ENCODE measurements at regions not wholly inside any gene's neighbourhood (a gene's known extent, or its start where the extent isn't known, plus 50 kb on each side); places are given as distances from the start of the nearest gene placed in this dataset.

- no peak overlapping the region for H3K4me3 ChIP-seq
- TF ChIP-seq CTCF (IDR thresholded peaks at IDR 0.05; ENCODE audit: low read depth, low read length), result no peak
- no peaks in the 10 kb centered on the region for H3K27me3 ChIP-seq
- no peak for DNase-seq (ENCODE audit: low read depth in 1 of 2, low spot score in 1 of 2)
- no peaks in the 10 kb centered on the region for H3K9me3 ChIP-seq (ENCODE audit: low read depth)
- no peaks in the 10 kb centered on the region for H3K4me1 ChIP-seq (ENCODE audit: low read depth)
- no peak overlapping the region for H3K27ac ChIP-seq
- H3K36me3 ChIP-seq, result no peaks in the 10 kb centered on the region
Observed at GRCh38 chr9:79377339-79377855, 194.4 kb upstream of the TLE4 start.

GRCh38 chr9:79378107-79378506 lies 193.7 kb upstream of the TLE4 start:
- no peaks in the 10 kb centered on the region for H3K36me3 ChIP-seq
- H3K4me1 ChIP-seq (ENCODE audit: low read depth), result no peaks in the 10 kb centered on the region
- H3K4me3 ChIP-seq, result no peak overlapping the region
- TF ChIP-seq CTCF (IDR thresholded peaks at IDR 0.05; ENCODE audit: low read depth, low read length), result no peak
- no peak for DNase-seq (ENCODE audit: low read depth in 1 of 2, low spot score in 1 of 2)
- H3K9me3 ChIP-seq (ENCODE audit: low read depth), result no peaks in the 10 kb centered on the region
- no peak overlapping the region for H3K27ac ChIP-seq
- H3K27me3 ChIP-seq, result no peaks in the 10 kb centered on the region

DNA sequence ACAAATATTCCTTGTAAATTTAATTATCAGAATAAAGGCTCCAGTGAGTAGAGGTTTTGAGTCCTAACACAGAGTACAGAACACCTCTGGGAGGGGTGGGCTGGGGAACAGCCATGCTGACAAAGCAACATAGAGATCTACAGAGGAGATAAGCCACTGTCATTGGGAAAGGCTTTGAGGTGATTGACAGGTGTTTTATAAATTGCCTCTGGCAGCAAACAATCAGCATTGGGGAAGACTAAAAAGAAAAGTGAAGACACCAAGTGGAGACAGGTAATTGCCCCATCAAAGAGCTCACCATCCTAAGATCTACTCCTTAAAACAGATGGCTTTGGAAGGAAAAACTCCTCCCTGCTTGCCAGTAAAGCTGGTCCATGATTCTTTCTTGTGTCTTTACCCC lies 189.7 kb upstream of the TLE4 start:
- H3K4me3 ChIP-seq, result no peak overlapping the region
- no peaks in the 10 kb centered on the region for H3K27me3 ChIP-seq
- H3K27ac ChIP-seq, result no peak overlapping the region
- H3K9me3 ChIP-seq (ENCODE audit: low read depth), result no peaks in the 10 kb centered on the region
- H3K36me3 ChIP-seq, result no peaks in the 10 kb centered on the region
- no peak for TF ChIP-seq CTCF (IDR thresholded peaks at IDR 0.05; ENCODE audit: low read depth, low read length)
- no peaks in the 10 kb centered on the region for H3K4me1 ChIP-seq (ENCODE audit: low read depth)
- no peak for DNase-seq (ENCODE audit: low read depth in 1 of 2, low spot score in 1 of 2)

DNA sequence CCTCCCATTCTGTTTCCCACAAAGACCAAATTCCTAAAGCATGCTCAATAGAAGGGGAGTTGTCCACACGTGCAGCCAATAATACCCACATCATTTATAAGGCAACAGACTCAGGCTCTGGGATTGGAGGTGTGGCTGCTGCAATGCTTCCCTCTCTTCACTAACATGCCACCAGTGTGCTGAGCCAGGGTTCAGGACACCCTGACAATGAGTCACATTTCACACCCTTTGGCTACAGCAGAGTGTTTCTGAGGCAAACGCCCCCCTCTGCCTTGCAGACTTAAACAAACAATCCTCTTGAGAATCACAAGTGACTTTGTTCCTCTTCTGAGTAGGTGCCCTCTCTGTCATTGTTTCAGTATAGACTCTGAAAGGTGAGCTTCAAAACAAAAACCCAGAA lies 189.3 kb upstream of the TLE4 start:
- TF ChIP-seq CTCF (IDR thresholded peaks at IDR 0.05; ENCODE audit: low read depth, low read length), result no peak
- no peak for DNase-seq (ENCODE audit: low read depth in 1 of 2, low spot score in 1 of 2)
- H3K27ac ChIP-seq, result no peak overlapping the region
- no peaks in the 10 kb centered on the region for H3K36me3 ChIP-seq
- no peaks in the 10 kb centered on the region for H3K4me1 ChIP-seq (ENCODE audit: low read depth)
- H3K27me3 ChIP-seq, result no peaks in the 10 kb centered on the region
- no peaks in the 10 kb centered on the region for H3K9me3 ChIP-seq (ENCODE audit: low read depth)
- H3K4me3 ChIP-seq, result no peak overlapping the region

GRCh38 chr9:79383096-79383495 lies 188.7 kb upstream of the TLE4 start:
- no peaks in the 10 kb centered on the region for H3K4me1 ChIP-seq (ENCODE audit: low read depth)
- no peaks in the 10 kb centered on the region for H3K27me3 ChIP-seq
- no peaks in the 10 kb centered on the region for H3K9me3 ChIP-seq (ENCODE audit: low read depth)
- DNase-seq (ENCODE audit: low read depth in 1 of 2, low spot score in 1 of 2), result no peak
- H3K36me3 ChIP-seq, result no peaks in the 10 kb centered on the region
- no peak for TF ChIP-seq CTCF (IDR thresholded peaks at IDR 0.05; ENCODE audit: low read depth, low read length)
- H3K4me3 ChIP-seq, result no peak overlapping the region
- no peak overlapping the region for H3K27ac ChIP-seq

- no peak for TF ChIP-seq CTCF (IDR thresholded peaks at IDR 0.05; ENCODE audit: low read depth, low read length)
- Histone ChIP-seq H3K36me3 (no peaks in the 10 kb centered on the region), H3K4me1 (ENCODE audit: low read depth) (no peaks in the 10 kb centered on the region), H3K27me3 (no peaks in the 10 kb centered on the region), H3K27ac (no peak overlapping the region), H3K9me3 (ENCODE audit: low read depth) (no peaks in the 10 kb centered on the region), H3K4me3 (no peak overlapping the region)
- no peak for DNase-seq (ENCODE audit: low read depth in 1 of 2, low spot score in 1 of 2)
Observed at GRCh38 chr9:79384091-79384490, 187.7 kb upstream of the TLE4 start.
